Activated CD8-positive, alpha-beta T cell treated with anti-CD3 and anti-CD28 coated beads for 36 hours (primary cell): ENCODE measurements at regions not wholly inside any gene's neighbourhood (a gene's known extent, or its start where the extent isn't known, plus 50 kb on each side); places are given as distances from the start of the nearest gene placed in this dataset.

Experiments used
- ATAC-seq: fragments of 200-7000 bp; cut with Tn5 transposase; one replicate; pipeline ENCODE4 v1.10.0; 2021; ENCODE audit warnings: mild to moderate bottlenecking, moderate library complexity
- CTCF ChIA-PET: fragments of 350-600 bp; sonication (Branson Sonifier 250); formaldehyde crosslinking; loops from one replicate; lab custom pipeline; 2021; ENCODE audit warnings: antibody characterized with exemption; lab: Charles Lee
- POLR2A ChIA-PET: fragments of 350-600 bp; sonication (Branson Sonifier 250); formaldehyde crosslinking; loops from one replicate; lab custom pipeline; 2021; ENCODE audit warnings: antibody characterized with exemption; lab: Charles Lee
- DNase-seq: peaks from one replicate; pipeline ENCODE4 v3.0.0-alpha.2; 2020
- H3K27ac Mint-ChIP-seq: one replicate; pipeline ENCODE4 v1.8.0; 2021; ENCODE audit warnings: mild to moderate bottlenecking, mixed read lengths
- H3K27me3 Mint-ChIP-seq: one replicate; pipeline ENCODE4 v1.8.0; 2021; ENCODE audit warnings: mixed read lengths
- H3K36me3 Mint-ChIP-seq: one replicate; pipeline ENCODE4 v1.8.0; 2021; ENCODE audit warnings: low read depth, mixed read lengths
- H3K4me1 Mint-ChIP-seq: one replicate; pipeline ENCODE4 v1.8.0; 2021; ENCODE audit warnings: low read depth, mixed read lengths
- H3K4me3 Mint-ChIP-seq: one replicate; pipeline ENCODE4 v1.8.0; 2021; ENCODE audit warnings: mild to moderate bottlenecking, moderate library complexity, mixed read lengths
- H3K9me3 Mint-ChIP-seq: one replicate; pipeline ENCODE4 v1.8.0; 2021; ENCODE audit warnings: mixed read lengths
- intact Hi-C: fragments of 100-400 bp; cut with micrococcal nuclease; formaldehyde crosslinking; loops from one replicate; pipeline ENCODE4 v1.10.0; 2022
- TF ChIP-seq, protein P1 (sequence below): fragments of 200-600 bp; IDR thresholded peaks from one replicate; pipeline ENCODE4 v1.8.0; 2022; ENCODE audit warnings: antibody characterized with exemption, mild to moderate bottlenecking

DNA sequence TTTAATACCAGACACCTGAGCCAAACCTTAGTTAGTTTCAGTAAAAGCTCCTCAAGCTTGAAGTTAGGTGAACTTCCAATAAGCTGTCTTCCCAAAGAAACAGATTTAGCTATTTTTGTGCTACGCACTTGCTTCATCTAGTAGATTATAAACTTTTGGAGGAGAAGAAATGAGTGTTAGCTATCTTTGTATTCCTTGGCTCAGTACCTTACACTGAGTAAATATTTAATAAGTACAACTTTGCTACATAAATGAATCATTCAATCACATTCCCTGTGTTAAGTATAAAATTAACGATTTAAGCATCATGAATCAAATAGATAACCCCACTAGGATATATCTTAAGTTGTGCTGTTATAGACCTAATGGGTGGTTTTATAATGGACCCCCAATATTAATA is 307.0 kb downstream of the PCNX1 start:
- ATAC-seq (no peak), DNase-seq (no peak)
- peaks cover 13% of the 10 kb centered on the region for H3K36me3 Mint-ChIP-seq
- POLR2A ChIA-PET: no interaction called here
- H3K27me3 Mint-ChIP-seq: peaks cover 1% of the 10 kb centered on the region
- peaks cover 25% of the 10 kb centered on the region for H3K4me1 Mint-ChIP-seq
- CTCF ChIA-PET: interaction anchor here (0.7 kb wide), 1 partner anchor 13 kb away, joined by 3 read pairs; no protein-coding TSS in a partner anchor
- no peak overlapping the region for H3K27ac Mint-ChIP-seq
- TF ChIP-seq, protein P1, sequence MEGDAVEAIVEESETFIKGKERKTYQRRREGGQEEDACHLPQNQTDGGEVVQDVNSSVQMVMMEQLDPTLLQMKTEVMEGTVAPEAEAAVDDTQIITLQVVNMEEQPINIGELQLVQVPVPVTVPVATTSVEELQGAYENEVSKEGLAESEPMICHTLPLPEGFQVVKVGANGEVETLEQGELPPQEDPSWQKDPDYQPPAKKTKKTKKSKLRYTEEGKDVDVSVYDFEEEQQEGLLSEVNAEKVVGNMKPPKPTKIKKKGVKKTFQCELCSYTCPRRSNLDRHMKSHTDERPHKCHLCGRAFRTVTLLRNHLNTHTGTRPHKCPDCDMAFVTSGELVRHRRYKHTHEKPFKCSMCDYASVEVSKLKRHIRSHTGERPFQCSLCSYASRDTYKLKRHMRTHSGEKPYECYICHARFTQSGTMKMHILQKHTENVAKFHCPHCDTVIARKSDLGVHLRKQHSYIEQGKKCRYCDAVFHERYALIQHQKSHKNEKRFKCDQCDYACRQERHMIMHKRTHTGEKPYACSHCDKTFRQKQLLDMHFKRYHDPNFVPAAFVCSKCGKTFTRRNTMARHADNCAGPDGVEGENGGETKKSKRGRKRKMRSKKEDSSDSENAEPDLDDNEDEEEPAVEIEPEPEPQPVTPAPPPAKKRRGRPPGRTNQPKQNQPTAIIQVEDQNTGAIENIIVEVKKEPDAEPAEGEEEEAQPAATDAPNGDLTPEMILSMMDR: no peak
- peaks cover 13% of the 10 kb centered on the region for H3K9me3 Mint-ChIP-seq
- no peak overlapping the region for H3K4me3 Mint-ChIP-seq
- intact Hi-C loops: no loop called here

DNA sequence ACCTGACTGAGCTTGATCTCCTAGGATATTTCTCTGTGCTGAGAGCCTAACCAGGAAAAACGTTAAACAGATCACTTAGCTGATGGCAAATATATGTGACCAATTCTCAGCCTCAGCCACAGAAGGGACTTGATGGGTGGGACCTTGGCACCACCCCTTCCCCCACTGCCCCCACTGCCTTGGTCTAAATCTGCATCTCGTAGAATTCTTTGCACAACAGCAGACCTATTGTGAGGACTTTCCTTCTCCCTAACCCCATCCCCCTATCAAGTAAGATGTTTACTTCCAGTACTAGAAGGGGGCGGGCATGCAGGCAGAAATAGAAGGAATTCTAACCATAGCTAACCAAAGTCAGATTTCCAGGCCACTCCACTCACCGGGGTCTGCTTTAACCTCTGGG is 313.2 kb downstream of the PCNX1 start:
- TF ChIP-seq, protein P1: no peak
- peaks cover 13% of the 10 kb centered on the region for H3K36me3 Mint-ChIP-seq
- intact Hi-C loops: no loop called here

DNA sequence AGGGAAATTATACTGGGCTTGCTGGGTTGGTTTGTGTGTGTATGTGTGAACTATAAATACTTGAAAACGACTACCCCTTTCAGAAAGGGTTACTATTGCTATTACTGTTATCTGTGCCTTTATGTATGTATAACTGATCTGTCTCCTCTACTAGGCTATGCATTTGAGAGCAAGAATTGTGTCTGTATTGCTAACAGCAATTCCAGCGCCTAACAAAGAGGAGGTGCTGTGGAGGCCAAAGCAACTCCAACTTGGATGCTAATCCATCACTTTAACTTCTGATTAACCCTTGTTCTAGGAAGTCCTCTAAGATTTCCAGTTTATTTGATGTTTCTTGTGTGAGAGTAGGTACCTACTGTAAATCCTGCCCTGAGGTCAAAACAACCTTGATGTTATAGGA is 313.9 kb downstream of the PCNX1 start:
- DNase-seq (no peak), ATAC-seq (no peak)
- Mint-ChIP-seq H3K36me3 (peaks cover 13% of the 10 kb centered on the region), H3K27me3 (no peaks in the 10 kb centered on the region), H3K9me3 (peaks cover 13% of the 10 kb centered on the region), H3K4me3 (no peak overlapping the region), H3K27ac (no peak overlapping the region), H3K4me1 (peaks cover 24% of the 10 kb centered on the region)
- ChIA-PET POLR2A (no interaction called here), CTCF (no interaction called here)
- intact Hi-C loops: no loop called here
- TF ChIP-seq, protein P1: no peak

More for the DNA sequence above, 313.2 kb downstream of the PCNX1 start:
- ChIA-PET POLR2A (no interaction called here), CTCF (no interaction called here)
- Mint-ChIP-seq H3K27ac (no peak overlapping the region), H3K4me3 (no peak overlapping the region), H3K27me3 (no peaks in the 10 kb centered on the region), H3K9me3 (peaks cover 13% of the 10 kb centered on the region), H3K4me1 (peaks cover 24% of the 10 kb centered on the region)
- DNase-seq: no peak
- ATAC-seq: no peak

DNA sequence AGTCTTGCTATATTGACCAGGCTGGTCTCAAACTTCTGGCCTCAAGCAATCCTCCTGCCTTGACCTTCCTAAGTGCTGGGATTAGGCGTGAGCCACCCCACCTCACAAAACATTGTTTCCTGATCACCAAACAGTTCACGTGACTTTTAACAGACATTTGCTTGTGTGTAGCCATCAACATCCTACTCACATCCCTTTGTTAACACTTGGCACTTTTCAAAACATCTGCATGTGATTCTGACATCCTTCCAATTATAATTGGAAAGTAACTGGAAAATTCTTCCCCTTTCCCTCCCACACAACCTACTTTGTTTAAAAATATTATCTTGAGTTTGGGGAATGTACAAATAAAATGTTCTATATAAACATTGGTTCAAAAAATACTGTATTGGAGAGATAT is 317.9 kb downstream of the PCNX1 start:
- no peak overlapping the region for H3K4me3 Mint-ChIP-seq
- intact Hi-C loops: no loop called here
- TF ChIP-seq, protein P1: no peak
- H3K4me1 Mint-ChIP-seq: no peaks in the 10 kb centered on the region
- no peak for ATAC-seq
- no peak for DNase-seq
- ChIA-PET POLR2A (no interaction called here), CTCF (no interaction called here)
- H3K9me3 Mint-ChIP-seq: no peaks in the 10 kb centered on the region
- H3K27me3 Mint-ChIP-seq: no peaks in the 10 kb centered on the region
- H3K36me3 Mint-ChIP-seq: no peaks in the 10 kb centered on the region
- no peak overlapping the region for H3K27ac Mint-ChIP-seq

DNA sequence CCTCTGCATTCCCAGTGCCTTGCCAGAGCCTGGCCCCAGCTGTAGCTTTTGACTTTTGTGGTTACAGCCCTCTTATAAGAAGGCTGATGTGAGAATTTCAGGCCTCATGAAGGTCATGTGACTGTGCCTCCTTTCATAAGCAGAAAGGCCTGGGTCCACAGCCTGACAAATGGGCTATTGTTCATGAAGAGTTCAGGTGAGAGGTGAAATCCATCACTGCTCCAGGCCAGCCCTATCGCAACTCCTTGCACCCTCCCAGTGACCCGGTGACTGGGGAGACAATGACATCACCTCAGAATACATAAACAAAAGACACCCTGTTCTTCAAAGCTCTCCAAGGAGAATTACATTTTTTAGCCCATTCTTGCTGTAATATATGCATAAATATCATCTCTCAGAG is 321.5 kb downstream of the PCNX1 start:
- H3K4me1 Mint-ChIP-seq: no peaks in the 10 kb centered on the region
- H3K9me3 Mint-ChIP-seq: no peaks in the 10 kb centered on the region
- no peak overlapping the region for H3K27ac Mint-ChIP-seq
- no peaks in the 10 kb centered on the region for H3K27me3 Mint-ChIP-seq
- no peak for DNase-seq
- ATAC-seq: no peak
- no peaks in the 10 kb centered on the region for H3K36me3 Mint-ChIP-seq
- intact Hi-C loops: no loop called here
- CTCF ChIA-PET: no interaction called here
- no peak overlapping the region for H3K4me3 Mint-ChIP-seq
- POLR2A ChIA-PET: no interaction called here
- TF ChIP-seq, protein P1: no peak
